Upper lobe of left lung (tissue), 4 donors: ENCODE measurements at regions not wholly inside any gene's neighbourhood (a gene's known extent, or its start where the extent isn't known, plus 50 kb on each side); places are given as distances from the start of the nearest gene placed in this dataset.

ENCODE experiments used
- EP300 ChIP-seq, 4 donors: sonication (generic); formaldehyde crosslinking; IDR thresholded peaks; one replicate each; pipeline ENCODE4 v1.5.1; 2017; ENCODE audit warnings: antibody characterized with exemption in 4 of 4, control low read depth in 2 of 4
- POLR2AphosphoS5 ChIP-seq, 2 donors: sonication (generic); formaldehyde crosslinking; IDR thresholded peaks; one replicate each; pipeline ENCODE4 v1.5.1; 2017; ENCODE audit warnings: antibody characterized with exemption in 2 of 2
- TF ChIP-seq, protein P1 (sequence below), 6 experiments: fragments of 450-650 bp in 4 of 6; fragments of 200-600 bp in 2 of 6; sonication (generic) in 2 of 6; IDR thresholded peaks; one replicate each; pipeline ENCODE4 v1.5.1; 2016 to 2019; ENCODE audit warnings: antibody characterized with exemption in 6 of 6

DNA sequence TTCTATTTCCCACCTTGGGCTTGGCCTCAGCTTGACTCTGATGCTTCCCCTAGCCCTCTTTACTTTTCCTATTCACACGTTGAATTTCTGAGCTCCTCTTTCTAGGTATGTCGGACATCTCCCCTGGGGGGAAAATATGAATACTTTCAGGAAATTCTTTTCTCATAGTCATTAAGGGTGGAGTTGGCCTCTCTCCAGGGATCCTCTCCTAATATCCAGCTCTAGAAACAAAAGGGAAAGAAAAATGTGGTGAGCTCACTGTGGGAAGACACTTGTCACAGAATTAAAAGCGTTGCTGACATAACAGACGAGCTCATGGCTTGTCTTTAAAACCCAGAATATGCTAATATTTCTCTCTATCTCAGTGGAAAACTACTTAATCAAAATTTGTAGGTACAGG lies 132.7 kb upstream of the MEX3C start:
- TF ChIP-seq, protein P1, sequence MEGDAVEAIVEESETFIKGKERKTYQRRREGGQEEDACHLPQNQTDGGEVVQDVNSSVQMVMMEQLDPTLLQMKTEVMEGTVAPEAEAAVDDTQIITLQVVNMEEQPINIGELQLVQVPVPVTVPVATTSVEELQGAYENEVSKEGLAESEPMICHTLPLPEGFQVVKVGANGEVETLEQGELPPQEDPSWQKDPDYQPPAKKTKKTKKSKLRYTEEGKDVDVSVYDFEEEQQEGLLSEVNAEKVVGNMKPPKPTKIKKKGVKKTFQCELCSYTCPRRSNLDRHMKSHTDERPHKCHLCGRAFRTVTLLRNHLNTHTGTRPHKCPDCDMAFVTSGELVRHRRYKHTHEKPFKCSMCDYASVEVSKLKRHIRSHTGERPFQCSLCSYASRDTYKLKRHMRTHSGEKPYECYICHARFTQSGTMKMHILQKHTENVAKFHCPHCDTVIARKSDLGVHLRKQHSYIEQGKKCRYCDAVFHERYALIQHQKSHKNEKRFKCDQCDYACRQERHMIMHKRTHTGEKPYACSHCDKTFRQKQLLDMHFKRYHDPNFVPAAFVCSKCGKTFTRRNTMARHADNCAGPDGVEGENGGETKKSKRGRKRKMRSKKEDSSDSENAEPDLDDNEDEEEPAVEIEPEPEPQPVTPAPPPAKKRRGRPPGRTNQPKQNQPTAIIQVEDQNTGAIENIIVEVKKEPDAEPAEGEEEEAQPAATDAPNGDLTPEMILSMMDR (IDR thresholded peaks at IDR 0.05) = no peak
- TF ChIP-seq EP300 (IDR thresholded peaks at IDR 0.05) (no peak), POLR2AphosphoS5 (IDR thresholded peaks at IDR 0.05) (no peak)
